NB4 (cell line): ENCODE measurements at regions not wholly inside any gene's neighbourhood (a gene's known extent, or its start where the extent isn't known, plus 50 kb on each side); places are given as distances from the start of the nearest gene placed in this dataset.

Source experiments
- DNase-seq: peaks from one replicate; pipeline ENCODE4 v3.0.0; 2010; ENCODE audit warnings: low read depth
- H3K4me3 ChIP-seq: one replicate; pipeline ENCODE4 v1.5.1; 2011; ENCODE audit warnings: mild to moderate bottlenecking, low read depth, low read length, moderate library complexity
- MYC ChIP-seq: IDR thresholded peaks from 2 replicates; pipeline ENCODE4 v1.6.1; 2011; ENCODE audit warnings: low read depth, low read length
- POLR2A ChIP-seq: IDR thresholded peaks from 2 replicates; pipeline ENCODE4 v1.6.1; 2011; ENCODE audit warnings: mild to moderate bottlenecking; ENCODE audit not compliant: insufficient read length; ENCODE audit errors: extremely low read depth
- TF ChIP-seq, protein P1 (sequence below): IDR thresholded peaks from 2 replicates; pipeline ENCODE4 v1.6.1; 2011; ENCODE audit warnings: low read depth, low read length
- TF ChIP-seq, protein P2 (sequence below): IDR thresholded peaks from one replicate; pipeline ENCODE4 v1.5.1; 2012; ENCODE audit warnings: low read depth, low read length

DNA sequence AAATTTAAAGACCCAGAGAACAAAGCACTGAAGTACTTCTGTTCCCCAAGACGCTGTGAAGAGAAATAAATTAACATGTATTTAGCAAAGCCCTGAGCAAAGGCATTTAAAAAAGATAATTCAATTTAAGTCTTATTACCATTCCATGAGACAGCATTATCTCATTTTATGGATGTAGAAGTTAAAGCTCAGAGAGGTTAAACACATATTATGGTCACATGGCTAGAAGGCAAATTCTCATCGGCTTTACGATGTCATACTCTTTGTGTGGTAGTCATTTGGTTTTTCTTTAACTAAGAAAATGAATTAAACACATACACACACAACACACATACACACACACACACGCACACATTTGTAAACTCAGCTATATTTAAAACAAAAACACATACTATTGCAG lies 262.7 kb downstream of the HS3ST1 start:
- TF ChIP-seq, protein P1, sequence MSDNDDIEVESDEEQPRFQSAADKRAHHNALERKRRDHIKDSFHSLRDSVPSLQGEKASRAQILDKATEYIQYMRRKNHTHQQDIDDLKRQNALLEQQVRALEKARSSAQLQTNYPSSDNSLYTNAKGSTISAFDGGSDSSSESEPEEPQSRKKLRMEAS, result no peak
- TF ChIP-seq, protein P2, sequence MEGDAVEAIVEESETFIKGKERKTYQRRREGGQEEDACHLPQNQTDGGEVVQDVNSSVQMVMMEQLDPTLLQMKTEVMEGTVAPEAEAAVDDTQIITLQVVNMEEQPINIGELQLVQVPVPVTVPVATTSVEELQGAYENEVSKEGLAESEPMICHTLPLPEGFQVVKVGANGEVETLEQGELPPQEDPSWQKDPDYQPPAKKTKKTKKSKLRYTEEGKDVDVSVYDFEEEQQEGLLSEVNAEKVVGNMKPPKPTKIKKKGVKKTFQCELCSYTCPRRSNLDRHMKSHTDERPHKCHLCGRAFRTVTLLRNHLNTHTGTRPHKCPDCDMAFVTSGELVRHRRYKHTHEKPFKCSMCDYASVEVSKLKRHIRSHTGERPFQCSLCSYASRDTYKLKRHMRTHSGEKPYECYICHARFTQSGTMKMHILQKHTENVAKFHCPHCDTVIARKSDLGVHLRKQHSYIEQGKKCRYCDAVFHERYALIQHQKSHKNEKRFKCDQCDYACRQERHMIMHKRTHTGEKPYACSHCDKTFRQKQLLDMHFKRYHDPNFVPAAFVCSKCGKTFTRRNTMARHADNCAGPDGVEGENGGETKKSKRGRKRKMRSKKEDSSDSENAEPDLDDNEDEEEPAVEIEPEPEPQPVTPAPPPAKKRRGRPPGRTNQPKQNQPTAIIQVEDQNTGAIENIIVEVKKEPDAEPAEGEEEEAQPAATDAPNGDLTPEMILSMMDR, result no peak
- TF ChIP-seq MYC (no peak), POLR2A (no peak)
- DNase-seq, result no peak
- H3K4me3 ChIP-seq, result no peak overlapping the region

DNA sequence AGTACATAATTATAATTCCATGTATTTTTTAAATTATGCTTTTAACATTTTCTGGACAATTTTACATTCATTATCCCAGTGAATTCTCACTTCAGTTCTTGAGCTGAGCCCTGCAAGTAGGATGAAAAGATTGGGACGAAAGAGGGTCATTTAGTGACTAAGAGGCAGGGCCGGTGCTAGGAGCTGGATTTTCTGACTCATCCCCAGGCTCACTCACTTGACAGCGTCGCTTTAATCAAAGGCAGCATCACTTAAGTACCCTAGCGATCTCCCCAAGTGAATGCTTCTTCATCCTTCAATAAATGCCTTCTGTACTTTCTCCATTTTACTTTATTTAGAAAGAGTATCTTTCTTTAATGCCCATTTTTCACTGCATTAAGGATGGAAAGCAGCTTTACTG lies 263.6 kb downstream of the HS3ST1 start:
- TF ChIP-seq POLR2A (no peak), MYC (no peak)
- TF ChIP-seq, protein P1, result no peak
- TF ChIP-seq, protein P2, result no peak
- H3K4me3 ChIP-seq, result no peak overlapping the region
- DNase-seq, result no peak

DNA sequence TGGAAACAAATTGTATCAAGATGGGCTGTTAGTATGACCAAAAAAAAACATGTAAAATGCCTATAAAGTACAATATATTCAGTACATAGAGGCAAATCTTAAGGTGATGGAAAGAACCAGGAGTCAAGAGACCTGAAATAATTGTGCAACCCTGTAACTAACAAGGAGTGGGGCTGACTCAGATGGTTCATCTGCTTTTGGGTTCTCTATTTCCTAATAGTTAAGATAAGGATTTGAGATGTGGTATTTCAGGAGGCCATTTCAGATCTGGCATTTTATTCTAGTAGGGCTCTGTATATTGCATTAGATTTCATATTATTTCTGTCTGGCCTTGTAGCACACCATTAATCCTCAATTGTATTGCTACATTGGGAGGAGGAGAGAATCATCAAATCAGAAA lies 268.4 kb downstream of the HS3ST1 start:
- no peak for DNase-seq
- TF ChIP-seq, protein P1, result no peak
- TF ChIP-seq MYC (no peak), POLR2A (no peak)
- TF ChIP-seq, protein P2, result no peak
- H3K4me3 ChIP-seq, result no peak overlapping the region

DNA sequence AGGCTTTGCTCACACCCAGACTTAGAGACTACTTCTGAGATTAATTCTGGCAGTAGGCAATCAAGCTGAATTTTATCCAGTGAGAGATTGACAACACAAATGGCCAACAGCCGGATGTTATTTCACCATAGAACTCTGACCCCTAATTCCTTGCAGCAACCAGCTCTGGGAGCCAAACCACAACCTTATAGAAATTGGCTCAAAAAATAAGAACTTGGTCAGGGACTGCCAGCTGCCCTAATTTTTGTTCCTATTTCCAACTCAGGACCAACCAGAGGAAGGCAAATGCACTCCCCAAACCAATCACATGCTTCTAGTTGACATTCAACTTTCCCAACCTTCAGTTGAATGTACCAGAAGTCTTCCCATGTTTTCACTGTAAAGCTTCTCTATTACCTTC lies 269.7 kb downstream of the HS3ST1 start:
- peak; percentile 12 for DNase-seq
- H3K4me3 ChIP-seq, result no peak overlapping the region
- no peak for TF ChIP-seq POLR2A

DNA sequence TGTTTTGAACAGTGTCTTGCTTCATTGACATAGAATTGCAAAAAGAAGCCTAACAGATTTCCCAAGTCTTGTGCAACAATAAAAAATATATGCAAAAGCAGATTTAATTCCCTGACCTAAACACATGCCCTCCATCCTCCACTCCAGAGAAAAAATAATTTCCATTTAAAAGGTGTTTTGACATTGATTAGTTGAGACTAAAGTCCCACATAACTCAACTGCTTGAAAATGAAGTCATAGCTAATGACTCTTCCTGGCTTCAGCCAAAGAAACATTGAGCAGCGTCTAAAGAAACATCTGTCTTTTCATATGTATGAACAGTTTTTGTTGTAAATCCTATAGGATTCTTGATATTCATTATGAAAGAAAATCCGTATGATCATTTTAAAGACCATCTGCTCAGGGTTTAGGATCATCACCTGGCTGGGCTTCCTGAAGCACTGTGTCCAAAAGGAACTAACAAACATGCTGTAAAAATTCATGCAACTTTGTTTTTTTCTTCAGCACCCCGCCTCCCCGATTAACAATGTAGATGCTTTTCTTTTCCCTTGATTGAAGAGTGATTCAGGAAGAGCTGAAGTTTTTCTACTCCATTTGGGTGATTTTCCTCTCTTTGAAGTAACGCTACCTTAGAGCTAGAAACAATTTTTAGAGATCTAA lies 273.4 kb downstream of the HS3ST1 start:
- no peak overlapping the region for H3K4me3 ChIP-seq
- TF ChIP-seq, protein P2, result no peak
- TF ChIP-seq, protein P1, result no peak
- TF ChIP-seq POLR2A, result no peak
- TF ChIP-seq MYC, result no peak
- no peak for DNase-seq

DNA sequence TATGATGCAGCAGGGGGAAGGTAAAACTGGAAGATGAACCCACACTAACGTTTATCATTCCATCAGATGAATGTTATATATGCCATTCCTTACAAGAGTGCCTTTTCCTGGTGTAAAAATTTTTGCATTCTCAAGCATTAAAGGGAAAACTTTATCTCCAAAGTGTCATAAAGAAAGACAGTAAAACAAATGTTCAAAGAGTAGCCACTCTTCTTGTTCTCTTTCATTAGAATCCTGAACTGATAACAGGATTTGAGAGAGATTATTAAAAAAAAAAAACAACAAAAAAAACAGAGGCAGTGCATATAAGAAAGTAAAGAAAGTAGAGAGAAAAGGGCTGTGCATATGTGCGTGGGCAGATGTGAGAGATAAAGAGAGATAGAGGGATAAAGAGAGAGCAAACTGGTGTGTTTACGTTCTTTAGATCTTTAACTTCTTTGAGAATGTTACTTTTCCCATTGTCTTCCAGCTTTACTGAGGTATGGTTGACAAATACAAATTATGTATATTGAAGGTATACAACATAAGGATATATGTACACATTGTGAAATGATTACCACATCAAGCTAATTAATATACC lies 275.4 kb downstream of the HS3ST1 start:
- H3K4me3 ChIP-seq, result no peak overlapping the region
- TF ChIP-seq, protein P2, result no peak
- TF ChIP-seq, protein P1, result no peak
- TF ChIP-seq MYC, result no peak
- no peak for DNase-seq
